Urothelium cell line (cell line): ENCODE measurements at regions not wholly inside any gene's neighbourhood (a gene's known extent, or its start where the extent isn't known, plus 50 kb on each side); places are given as distances from the start of the nearest gene placed in this dataset.

ENCODE experiments used
- DNase-seq: peaks from one replicate; pipeline ENCODE4 v3.0.0; 2011; ENCODE audit warnings: low spot score, mixed read lengths
- FAIRE-seq: peaks from 2 replicates; lab custom pipeline; 2011; peaks lifted over from hg19 to GRCh38; lab: Jason Lieb, UNC

DNA sequence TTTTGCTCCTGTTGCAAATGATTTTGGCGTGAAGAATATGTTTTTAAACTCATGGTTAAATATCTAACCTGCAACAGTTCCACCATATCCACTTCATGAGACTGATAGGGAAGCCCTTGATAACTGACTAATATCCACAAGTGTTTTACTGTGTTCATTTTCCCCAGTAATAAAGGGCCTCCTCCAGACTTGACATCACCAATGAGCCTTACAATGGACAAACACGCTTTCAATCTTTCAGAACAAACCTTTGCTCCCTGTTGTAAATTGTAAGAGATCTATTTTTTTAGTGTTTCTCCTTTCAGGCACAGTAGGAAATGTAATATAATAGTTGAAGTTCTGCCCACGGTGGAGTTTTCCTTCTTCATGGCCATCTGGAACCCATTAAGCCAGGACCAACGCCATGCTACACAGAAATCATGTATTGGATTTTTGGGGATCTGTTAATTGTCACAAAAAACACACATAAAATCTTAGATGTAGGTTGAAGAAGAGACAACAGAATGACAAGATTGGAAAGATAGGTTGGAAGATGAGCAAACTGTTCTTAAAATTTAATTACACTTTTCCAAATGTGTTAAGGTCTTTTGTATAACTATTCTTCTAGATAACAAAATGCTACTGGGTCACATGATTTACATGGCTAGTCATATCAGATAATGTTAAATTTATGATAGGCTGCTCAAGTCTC is 1030.1 kb downstream of the FSTL5 start:
- FAIRE-seq (no peak), DNase-seq (no peak)

DNA sequence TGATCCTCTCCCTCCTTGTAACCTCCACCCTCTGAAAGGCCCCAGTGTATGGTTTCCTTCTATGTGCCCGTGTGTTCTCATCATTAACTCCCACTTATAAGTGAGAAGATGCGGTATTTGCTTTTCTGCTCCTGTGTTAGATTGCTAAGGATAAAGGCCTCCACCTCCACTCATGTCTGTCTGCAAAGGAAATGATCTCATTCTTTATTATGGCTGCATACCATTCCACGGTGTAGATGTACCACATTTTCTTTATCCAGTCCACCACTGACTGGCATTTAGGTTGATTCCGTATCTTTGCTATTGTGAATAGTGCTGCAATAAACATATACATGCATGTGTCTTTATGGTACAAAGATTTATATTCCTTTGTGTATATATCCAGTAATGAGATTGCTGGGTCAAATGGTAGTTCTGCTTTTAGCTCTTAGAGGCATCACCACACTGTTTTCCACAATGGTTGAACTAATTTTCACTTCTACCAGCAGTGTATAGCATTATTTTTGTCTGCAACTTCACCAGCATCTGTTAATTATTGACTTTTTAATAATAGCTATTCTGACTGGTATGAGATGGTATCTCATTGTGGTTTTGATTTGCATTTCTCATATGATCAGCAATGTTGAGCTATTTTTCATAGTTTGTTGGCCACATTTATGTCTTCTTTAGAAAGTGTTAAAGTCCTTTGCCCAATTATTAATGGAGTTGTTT is 1030.9 kb downstream of the FSTL5 start:
- no peak for DNase-seq
- no peak for FAIRE-seq

DNA sequence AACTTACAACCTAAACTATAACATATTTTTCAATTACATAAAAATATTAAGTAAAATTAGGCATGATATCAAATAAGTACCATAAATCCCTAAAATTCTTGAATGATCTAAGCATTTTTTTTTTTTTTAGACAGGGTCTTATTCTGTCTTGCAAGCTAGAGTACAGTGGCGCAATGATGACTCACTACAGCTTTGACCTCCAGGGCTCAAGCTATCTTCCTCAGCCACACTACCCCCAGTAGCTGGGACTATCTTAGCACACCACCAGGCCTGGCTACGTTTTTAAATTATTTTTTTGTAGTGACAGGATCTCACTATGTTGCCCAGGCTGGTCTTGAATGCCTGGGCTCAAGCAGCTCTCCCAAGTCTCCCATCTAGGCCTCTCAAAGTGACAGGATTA is 1042.3 kb downstream of the FSTL5 start:
- FAIRE-seq: no peak
- DNase-seq: peak; percentile 5

DNA sequence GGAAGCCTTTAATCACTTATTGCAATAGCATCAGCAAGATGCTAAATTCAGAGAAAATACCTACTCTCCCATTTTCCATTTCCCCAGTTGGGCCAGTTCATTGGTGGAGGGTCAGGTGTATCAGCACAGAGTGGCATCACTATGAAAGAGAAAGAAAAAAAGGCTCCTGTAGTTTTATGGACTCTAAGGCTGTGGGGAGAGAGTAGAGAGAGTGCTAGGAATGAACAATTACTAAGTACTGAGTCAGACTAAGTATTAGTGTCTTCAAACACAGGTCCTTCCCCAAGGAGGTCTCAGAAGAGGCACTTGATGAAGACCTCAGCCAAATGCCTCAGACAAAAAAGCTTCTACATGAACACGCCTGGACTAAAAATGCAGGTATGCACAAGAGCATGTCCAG is 1061.9 kb downstream of the FSTL5 start:
- no peak for FAIRE-seq

DNA sequence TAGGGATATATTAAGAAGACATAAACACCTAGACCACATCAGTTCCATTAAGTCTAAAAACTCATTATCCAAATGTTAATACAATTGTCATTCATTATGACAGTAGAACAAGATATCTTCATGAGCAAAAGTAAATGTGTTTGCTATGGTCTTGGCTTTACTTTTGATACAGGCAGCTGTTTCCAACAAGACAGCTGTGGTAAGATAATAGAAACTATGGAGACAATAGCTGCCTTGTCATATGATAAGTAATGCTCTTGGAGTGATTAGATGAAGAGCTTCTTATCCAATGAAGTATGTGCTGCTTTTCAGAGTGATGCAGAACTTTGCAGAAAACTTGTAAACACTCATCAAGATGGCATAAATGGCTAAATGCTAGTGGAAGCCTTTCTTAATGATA is 1066.0 kb downstream of the FSTL5 start:
- FAIRE-seq (no peak), DNase-seq (no peak)

More for the DNA sequence above, 1061.9 kb downstream of the FSTL5 start:
- no peak for DNase-seq

DNA sequence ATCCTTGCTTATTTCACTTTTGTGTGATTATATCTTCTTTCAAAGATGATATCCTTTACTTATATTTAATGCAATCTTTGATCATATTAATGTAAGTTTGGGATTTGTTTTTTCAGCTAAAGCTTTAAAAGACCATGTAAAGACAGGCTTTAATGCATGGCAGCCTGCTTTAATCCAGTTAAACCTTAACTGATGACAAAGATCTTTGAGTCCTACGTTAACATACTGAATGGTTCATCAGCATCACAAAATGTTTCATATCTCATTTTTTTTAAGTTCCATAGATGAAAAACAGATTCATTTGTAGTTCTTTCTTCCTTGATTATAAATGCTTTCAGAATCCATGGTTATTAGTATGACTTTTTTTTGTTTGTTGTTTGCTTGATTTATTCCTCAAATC is 1102.8 kb downstream of the FSTL5 start:
- DNase-seq (no peak), FAIRE-seq (no peak)
